ENCODE measurements at regions not wholly inside any gene's neighbourhood (a gene's known extent, or its start where the extent isn't known, plus 50 kb on each side); places are given as distances from the start of the nearest gene placed in this dataset.

- no peak for TF ChIP-seq CTCF (IDR thresholded peaks at IDR 0.05)
- TF ChIP-seq EZH2 (IDR thresholded peaks at IDR 0.05; ENCODE audit: borderline replicate concordance, insufficient read depth, low read depth, low read length, poor library complexity, severe bottlenecking), result no peak
These were observed 138.2 kb downstream of the NPIPB5 start for GRCh38 chr16:22648941-22649340.

All from B cell (primary cell).